ENCODE measurements at regions not wholly inside any gene's neighbourhood (a gene's known extent, or its start where the extent isn't known, plus 50 kb on each side); places are given as distances from the start of the nearest gene placed in this dataset.

DNA sequence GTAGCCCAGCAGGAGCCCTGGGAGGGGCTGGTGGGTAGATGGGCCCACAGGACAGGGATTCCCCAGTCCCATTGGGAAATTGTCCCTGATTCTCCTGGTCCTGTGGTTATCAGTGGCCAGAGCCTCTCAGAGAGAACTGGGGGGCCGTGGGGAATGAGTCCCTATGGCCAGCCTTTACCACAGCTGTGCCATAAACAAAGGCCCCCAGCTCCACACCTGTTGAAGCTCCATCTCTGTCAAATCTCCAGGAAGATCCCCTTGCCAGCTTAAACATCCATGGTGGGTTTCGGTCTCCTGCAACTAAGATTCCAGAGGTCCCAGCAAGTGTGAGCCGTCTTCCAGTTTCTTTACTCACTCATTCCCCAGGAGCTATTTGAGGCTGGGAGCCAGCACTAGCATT, 897.1 kb downstream of the LRRTM4 start:
- Histone ChIP-seq H3K4me2 (ENCODE audit: low read length) (no peak overlapping the region), H3K4me3 (ENCODE audit: low read length) (no peak overlapping the region), H3K9me3 (ENCODE audit: control insufficient read depth, insufficient read depth, low read length) (no peaks in the 10 kb centered on the region), H3K27ac (ENCODE audit: low read depth, low read length) (no peak overlapping the region), H3K36me3 (ENCODE audit: control insufficient read depth, low read length) (no peaks in the 10 kb centered on the region), H4K20me1 (ENCODE audit: control insufficient read depth, insufficient read depth, low read depth, low read length) (no peaks in the 10 kb centered on the region), H3K79me2 (ENCODE audit: control insufficient read depth, low read length) (no peaks in the 10 kb centered on the region), H3K27me3 (ENCODE audit: control insufficient read depth, low read length) (no peaks in the 10 kb centered on the region), H3K4me1 (ENCODE audit: control insufficient read depth, low read length) (no peaks in the 10 kb centered on the region), H3K9me2 (replicated peaks; ENCODE audit: control insufficient read depth, low read length) (no peaks in the 10 kb centered on the region), H3F3A (ENCODE audit: control insufficient read depth, insufficient read depth) (no peaks in the 10 kb centered on the region)
- no peak for TF ChIP-seq EZH2phosphoT487 (IDR thresholded peaks at IDR 0.05; ENCODE audit: borderline replicate concordance, low read length)
- TF ChIP-seq, protein P1, sequence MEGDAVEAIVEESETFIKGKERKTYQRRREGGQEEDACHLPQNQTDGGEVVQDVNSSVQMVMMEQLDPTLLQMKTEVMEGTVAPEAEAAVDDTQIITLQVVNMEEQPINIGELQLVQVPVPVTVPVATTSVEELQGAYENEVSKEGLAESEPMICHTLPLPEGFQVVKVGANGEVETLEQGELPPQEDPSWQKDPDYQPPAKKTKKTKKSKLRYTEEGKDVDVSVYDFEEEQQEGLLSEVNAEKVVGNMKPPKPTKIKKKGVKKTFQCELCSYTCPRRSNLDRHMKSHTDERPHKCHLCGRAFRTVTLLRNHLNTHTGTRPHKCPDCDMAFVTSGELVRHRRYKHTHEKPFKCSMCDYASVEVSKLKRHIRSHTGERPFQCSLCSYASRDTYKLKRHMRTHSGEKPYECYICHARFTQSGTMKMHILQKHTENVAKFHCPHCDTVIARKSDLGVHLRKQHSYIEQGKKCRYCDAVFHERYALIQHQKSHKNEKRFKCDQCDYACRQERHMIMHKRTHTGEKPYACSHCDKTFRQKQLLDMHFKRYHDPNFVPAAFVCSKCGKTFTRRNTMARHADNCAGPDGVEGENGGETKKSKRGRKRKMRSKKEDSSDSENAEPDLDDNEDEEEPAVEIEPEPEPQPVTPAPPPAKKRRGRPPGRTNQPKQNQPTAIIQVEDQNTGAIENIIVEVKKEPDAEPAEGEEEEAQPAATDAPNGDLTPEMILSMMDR (IDR thresholded peaks at IDR 0.05; ENCODE audit: low read depth, low read length, poor library complexity, severe bottlenecking) = no peak

DNA sequence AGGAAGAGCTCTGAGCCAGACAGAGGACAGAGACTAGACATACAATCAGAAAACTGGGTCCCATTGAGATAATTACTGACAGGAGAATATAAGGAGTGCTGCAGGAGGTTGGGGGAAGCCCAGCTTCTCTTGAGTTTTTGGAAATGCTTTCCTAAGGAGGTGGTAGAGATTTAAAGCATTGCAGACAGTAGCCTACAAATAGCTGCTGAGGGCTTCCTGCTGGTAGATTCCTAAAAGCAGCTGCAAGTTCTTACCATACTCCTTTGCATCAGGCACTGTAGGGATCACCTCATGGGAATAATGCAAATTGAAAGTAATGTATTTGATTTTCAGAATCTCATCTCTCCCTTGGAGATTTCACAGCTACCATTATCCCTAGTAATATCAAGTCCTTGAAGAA, 902.6 kb upstream of the GCFC2 start:
- H4K20me1 ChIP-seq (ENCODE audit: control insufficient read depth, insufficient read depth, low read depth, low read length) = no peaks in the 10 kb centered on the region
- no peaks in the 10 kb centered on the region for H3K36me3 ChIP-seq (ENCODE audit: control insufficient read depth, low read length)
- H3K9me3 ChIP-seq (ENCODE audit: control insufficient read depth, insufficient read depth, low read length) = no peaks in the 10 kb centered on the region
- H3K27ac ChIP-seq (ENCODE audit: low read depth, low read length) = no peak overlapping the region
- H3F3A ChIP-seq (ENCODE audit: control insufficient read depth, insufficient read depth) = no peaks in the 10 kb centered on the region
- no peaks in the 10 kb centered on the region for H3K9me2 ChIP-seq (replicated peaks; ENCODE audit: control insufficient read depth, low read length)
- no peak overlapping the region for H3K4me2 ChIP-seq (ENCODE audit: low read length)
- H3K4me1 ChIP-seq (ENCODE audit: control insufficient read depth, low read length) = no peaks in the 10 kb centered on the region
- H3K27me3 ChIP-seq (ENCODE audit: control insufficient read depth, low read length) = no peaks in the 10 kb centered on the region
- no peak overlapping the region for H3K4me3 ChIP-seq (ENCODE audit: low read length)
- no peak for TF ChIP-seq EZH2phosphoT487 (IDR thresholded peaks at IDR 0.05; ENCODE audit: borderline replicate concordance, low read length)
- TF ChIP-seq, protein P1 (IDR thresholded peaks at IDR 0.05; ENCODE audit: low read depth, low read length, poor library complexity, severe bottlenecking) = no peak
- no peaks in the 10 kb centered on the region for H3K79me2 ChIP-seq (ENCODE audit: control insufficient read depth, low read length)

DNA sequence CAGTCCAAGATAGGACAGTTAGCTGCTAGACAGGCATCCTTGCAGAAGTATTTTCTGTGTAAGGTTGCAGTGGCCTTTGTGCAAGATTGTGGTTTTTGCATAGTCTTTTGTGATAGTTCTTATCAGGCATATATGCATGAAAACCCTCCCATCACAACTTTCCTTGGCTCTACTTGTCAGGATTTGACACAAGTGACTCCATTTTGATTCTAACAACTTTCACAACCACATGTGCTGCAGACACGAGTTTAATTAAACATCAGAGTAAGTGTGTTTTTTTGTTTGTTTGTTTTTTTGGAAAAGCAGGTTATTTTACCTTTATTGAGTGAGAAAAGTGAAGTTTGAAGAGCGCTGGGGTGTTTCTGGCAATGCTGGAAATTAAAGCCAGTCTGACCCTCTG, 902.0 kb upstream of the GCFC2 start:
- Histone ChIP-seq H3K27me3 (ENCODE audit: control insufficient read depth, low read length) (no peaks in the 10 kb centered on the region), H3K4me3 (ENCODE audit: low read length) (no peak overlapping the region), H4K20me1 (ENCODE audit: control insufficient read depth, insufficient read depth, low read depth, low read length) (no peaks in the 10 kb centered on the region), H3K4me1 (ENCODE audit: control insufficient read depth, low read length) (no peaks in the 10 kb centered on the region), H3K27ac (ENCODE audit: low read depth, low read length) (no peak overlapping the region), H3K36me3 (ENCODE audit: control insufficient read depth, low read length) (no peaks in the 10 kb centered on the region), H3K4me2 (ENCODE audit: low read length) (no peak overlapping the region), H3F3A (ENCODE audit: control insufficient read depth, insufficient read depth) (no peaks in the 10 kb centered on the region), H3K9me2 (replicated peaks; ENCODE audit: control insufficient read depth, low read length) (no peaks in the 10 kb centered on the region), H3K79me2 (ENCODE audit: control insufficient read depth, low read length) (no peaks in the 10 kb centered on the region), H3K9me3 (ENCODE audit: control insufficient read depth, insufficient read depth, low read length) (no peaks in the 10 kb centered on the region)
- TF ChIP-seq, protein P1 (IDR thresholded peaks at IDR 0.05; ENCODE audit: low read depth, low read length, poor library complexity, severe bottlenecking) = no peak
- TF ChIP-seq EZH2phosphoT487 (IDR thresholded peaks at IDR 0.05; ENCODE audit: borderline replicate concordance, low read length) = no peak

DNA sequence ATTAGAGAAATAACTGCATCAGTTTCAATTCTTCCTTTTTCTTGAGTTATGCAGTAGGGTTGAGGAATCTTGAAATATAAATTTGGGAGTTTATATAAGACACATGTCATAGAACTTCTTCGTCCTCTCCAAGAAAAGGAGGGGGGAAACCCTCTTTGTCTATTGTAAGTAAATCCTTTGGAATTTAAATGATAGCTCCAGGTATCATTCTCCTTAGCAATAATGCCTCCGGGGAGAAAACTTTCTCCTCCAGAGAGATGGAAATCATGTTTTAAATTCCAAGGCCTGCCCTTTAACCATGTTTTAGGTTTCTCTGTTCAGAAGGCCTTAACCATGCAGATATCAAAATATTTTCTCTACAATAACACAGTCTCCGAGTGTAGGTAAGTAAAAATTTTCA, 899.7 kb upstream of the GCFC2 start:
- TF ChIP-seq, protein P1 (IDR thresholded peaks at IDR 0.05; ENCODE audit: low read depth, low read length, poor library complexity, severe bottlenecking) = no peak
- no peak for TF ChIP-seq EZH2phosphoT487 (IDR thresholded peaks at IDR 0.05; ENCODE audit: borderline replicate concordance, low read length)
- H3K36me3 ChIP-seq (ENCODE audit: control insufficient read depth, low read length) = no peaks in the 10 kb centered on the region
- H3F3A ChIP-seq (ENCODE audit: control insufficient read depth, insufficient read depth) = no peaks in the 10 kb centered on the region
- H3K9me2 ChIP-seq (replicated peaks; ENCODE audit: control insufficient read depth, low read length) = no peaks in the 10 kb centered on the region
- H3K79me2 ChIP-seq (ENCODE audit: control insufficient read depth, low read length) = no peaks in the 10 kb centered on the region
- H3K4me1 ChIP-seq (ENCODE audit: control insufficient read depth, low read length) = no peaks in the 10 kb centered on the region
- no peak overlapping the region for H3K4me3 ChIP-seq (ENCODE audit: low read length)
- H3K27ac ChIP-seq (ENCODE audit: low read depth, low read length) = no peak overlapping the region
- no peaks in the 10 kb centered on the region for H3K9me3 ChIP-seq (ENCODE audit: control insufficient read depth, insufficient read depth, low read length)
- no peak overlapping the region for H3K4me2 ChIP-seq (ENCODE audit: low read length)
- no peaks in the 10 kb centered on the region for H3K27me3 ChIP-seq (ENCODE audit: control insufficient read depth, low read length)
- H4K20me1 ChIP-seq (ENCODE audit: control insufficient read depth, insufficient read depth, low read depth, low read length) = no peaks in the 10 kb centered on the region
